Liver (tissue), 8 donors: ENCODE measurements at regions not wholly inside any gene's neighbourhood (a gene's known extent, or its start where the extent isn't known, plus 50 kb on each side); places are given as distances from the start of the nearest gene placed in this dataset.

Experiments used
- DNase-seq: peaks from one replicate; pipeline ENCODE4 v3.0.0-alpha.2; 2017; ENCODE audit warnings: low spot score
- H3K27ac ChIP-seq, 2 donors: one replicate each; pipeline ENCODE4 v1.7.0; 2013; ENCODE audit warnings: inconsistent platforms in 2 of 2, low read length in 2 of 2, control low read depth in 1 of 2, low read depth in 1 of 2, mild to moderate bottlenecking in 1 of 2
- H3K27me3 ChIP-seq, 4 donors: one replicate each; pipeline versions ENCODE4 v1.6.1 to v1.7.0; 2013; ENCODE audit warnings: low read length in 3 of 4, inconsistent platforms in 1 of 4, mild to moderate bottlenecking in 1 of 4, moderate library complexity in 1 of 4; ENCODE audit not compliant: control insufficient read depth in 4 of 4, insufficient read depth in 4 of 4
- H3K36me3 ChIP-seq, 4 donors: one replicate each; pipeline versions ENCODE4 v1.6.1 to v1.7.0; 2013; ENCODE audit warnings: low read length in 3 of 4, mild to moderate bottlenecking in 3 of 4, low read depth in 1 of 4, moderate library complexity in 1 of 4; ENCODE audit not compliant: control insufficient read depth in 4 of 4, insufficient read depth in 3 of 4
- H3K4me1 ChIP-seq, 4 donors: one replicate each; pipeline versions ENCODE4 v1.6.1 to v1.7.0; 2013; ENCODE audit warnings: low read length in 3 of 4, mild to moderate bottlenecking in 3 of 4, moderate library complexity in 1 of 4; ENCODE audit not compliant: control insufficient read depth in 4 of 4, insufficient read depth in 4 of 4
- H3K4me3 ChIP-seq, 3 donors: one replicate each; pipeline versions ENCODE4 v1.6.1 to v1.7.0; 2013; ENCODE audit warnings: low read length in 3 of 3, control low read depth in 1 of 3, low read depth in 1 of 3, mild to moderate bottlenecking in 1 of 3
- H3K9ac ChIP-seq, 2 donors: one replicate each; pipeline ENCODE4 v1.7.0; 2013; ENCODE audit warnings: low read length in 2 of 2, mild to moderate bottlenecking in 2 of 2, moderate library complexity in 2 of 2, control low read depth in 1 of 2, low read depth in 1 of 2
- H3K9me3 ChIP-seq, 4 donors: one replicate each; pipeline versions ENCODE4 v1.6.1 to v1.7.0; 2013; ENCODE audit warnings: low read length in 3 of 4; ENCODE audit not compliant: control insufficient read depth in 4 of 4
- ATF3 ChIP-seq: IDR thresholded peaks from 2 replicates; pipeline ENCODE4 v1.6.1; 2016; ENCODE audit warnings: antibody characterized with exemption
- CTCF ChIP-seq: fragments of 150-350 bp; IDR thresholded peaks from 2 replicates; pipeline ENCODE4 v1.5.1; 2017; ENCODE audit warnings: improper control_type of control experiment, low read depth, low read length; ENCODE audit not compliant: missing input control
- EGR1 ChIP-seq, 2 donors: IDR thresholded peaks; 2 replicates each; pipeline ENCODE4 v1.6.1; 2016 to 2018; ENCODE audit warnings: antibody characterized with exemption in 2 of 2, low read depth in 2 of 2
- FOXA1 ChIP-seq: IDR thresholded peaks from 2 replicates; pipeline ENCODE4 v1.6.1; 2016; ENCODE audit warnings: antibody characterized with exemption
- FOXA2 ChIP-seq: IDR thresholded peaks from 2 replicates; pipeline ENCODE4 v1.6.1; 2016; ENCODE audit warnings: antibody characterized with exemption
- GABPA ChIP-seq, 2 donors: IDR thresholded peaks in 1 of 2; conservative IDR thresholded peaks in 1 of 2; 2 replicates each; pipeline ENCODE4 v1.6.1; 2016; ENCODE audit warnings: antibody characterized with exemption in 2 of 2, mild to moderate bottlenecking in 1 of 2, moderate library complexity in 1 of 2
- HNF4A ChIP-seq, 2 donors: conservative IDR thresholded peaks; 2 replicates each; pipeline ENCODE4 v1.6.1; 2016; ENCODE audit warnings: antibody characterized with exemption in 2 of 2, mild to moderate bottlenecking in 2 of 2
- HNF4G ChIP-seq: IDR thresholded peaks from 2 replicates; pipeline ENCODE4 v1.6.1; 2016; ENCODE audit warnings: antibody characterized with exemption
- JUND ChIP-seq, 2 donors: IDR thresholded peaks; 2 replicates each; pipeline ENCODE4 v1.6.1; 2016; ENCODE audit warnings: antibody characterized with exemption in 2 of 2
- MAX ChIP-seq: IDR thresholded peaks from 2 replicates; pipeline ENCODE4 v1.6.1; 2016; ENCODE audit warnings: antibody characterized with exemption
- NR2F2 ChIP-seq: IDR thresholded peaks from 2 replicates; pipeline ENCODE4 v1.6.1; 2016; ENCODE audit warnings: antibody characterized with exemption
- RAD21 ChIP-seq, 2 donors: IDR thresholded peaks; 2 replicates each; pipeline ENCODE4 v1.6.1; 2016; ENCODE audit warnings: antibody characterized with exemption in 2 of 2, mild to moderate bottlenecking in 2 of 2
- REST ChIP-seq: IDR thresholded peaks from 2 replicates; pipeline ENCODE4 v1.6.1; 2016; ENCODE audit warnings: antibody characterized with exemption, mild to moderate bottlenecking
- RXRA ChIP-seq, 2 donors: IDR thresholded peaks; 2 replicates each; pipeline ENCODE4 v1.6.1; 2017 to 2018; ENCODE audit warnings: antibody characterized with exemption in 2 of 2, mild to moderate bottlenecking in 1 of 2
- SP1 ChIP-seq: IDR thresholded peaks from 2 replicates; pipeline ENCODE4 v1.6.1; 2018; ENCODE audit warnings: antibody characterized with exemption, mild to moderate bottlenecking
- TAF1 ChIP-seq: conservative IDR thresholded peaks from 2 replicates; pipeline ENCODE4 v1.6.1; 2016; ENCODE audit warnings: antibody characterized with exemption, mild to moderate bottlenecking
- YY1 ChIP-seq: IDR thresholded peaks from 2 replicates; pipeline ENCODE4 v1.6.1; 2016; ENCODE audit warnings: antibody characterized with exemption, mild to moderate bottlenecking
- ZBTB33 ChIP-seq: IDR thresholded peaks from 2 replicates; pipeline ENCODE4 v1.6.1; 2016; ENCODE audit warnings: antibody characterized with exemption
- WGBS: extraction: QIAGEN DNeasy Blood & Tissue Kit; methylation state at CpG from one replicate; pipeline ENCODE4 v1.1.7; 2013; 5-methylcytosine and 5-hydroxymethylcytosine counted together
- donor health status: healthy.
- donor health status: healthy.
- donor health status: healthy.
- donor health status: healthy.
- donor health status: healthy.

- WGBS: 35% methylated on average over 6 of the region's 6 CpGs
- DNase-seq: no peak
- TF ChIP-seq ATF3: no peak
- peak; percentile 43 to 77 for TF ChIP-seq JUND (IDR thresholded peaks at IDR 0.05)
- peak; percentile 58 for TF ChIP-seq NR2F2
- TF ChIP-seq HNF4A (conservative IDR thresholded peaks at IDR 0.05): peak; percentile 94 to 96
- no peak for TF ChIP-seq CTCF
- peak; percentile 77 for TF ChIP-seq MAX
- no peak for TF ChIP-seq TAF1
- peak; percentile 82 for TF ChIP-seq HNF4G
- TF ChIP-seq RXRA (IDR thresholded peaks at IDR 0.05): peak; percentile 78 to 83
- TF ChIP-seq FOXA2: peak; percentile 38
- peak; percentile 75 for TF ChIP-seq SP1
- TF ChIP-seq YY1: peak; percentile 83
- TF ChIP-seq FOXA1: no peak
- TF ChIP-seq ZBTB33: peak; percentile 76
- TF ChIP-seq RAD21 (IDR thresholded peaks at IDR 0.05): peak in 1 of 2 donors; percentile 54
- TF ChIP-seq GABPA (IDR thresholded peaks at IDR 0.05 in 1 of 2, conservative IDR thresholded peaks at IDR 0.05 in 1 of 2): peak in 1 of 2 donors; percentile 29
- peak; percentile 52 for TF ChIP-seq REST
- TF ChIP-seq EGR1 (IDR thresholded peaks at IDR 0.05; ENCODE audit: low read depth in 2 of 2): peak in 1 of 2 donors; percentile 62
- no peak overlapping the region for H3K9ac ChIP-seq
- H3K27ac ChIP-seq: peak overlapping the region; percentile 79 to 92
- H3K27me3 ChIP-seq: no peaks in the 10 kb centered on the region
- peak overlapping the region in 2 of 3 donors; percentile 31 to 47 for H3K4me3 ChIP-seq
- no peaks in the 10 kb centered on the region for H3K9me3 ChIP-seq
- H3K36me3 ChIP-seq: no peaks in the 10 kb centered on the region
- peaks cover 3 to 40% (median 36%) of the 10 kb centered on the region in 4 donors for H3K4me1 ChIP-seq
Observed at GRCh38 chr12:87815771-87816585, 213.2 kb downstream of the C12orf50 start.
